HepG2 (cell line): ENCODE measurements at regions not wholly inside any gene's neighbourhood (a gene's known extent, or its start where the extent isn't known, plus 50 kb on each side); places are given as distances from the start of the nearest gene placed in this dataset.

ENCODE experiments used
- ATAC-seq: fragments of 200-7000 bp; cut with Tn5 transposase; 3 replicates; pipeline ENCODE4 v1.9.1; 2020; ENCODE audit warnings: mild to moderate bottlenecking, moderate library complexity
- BruUV-seq: library from RNA; stranded (reverse); fragments of 400-500 nt; replicated peaks from 2 replicates; lab custom pipeline; 2021; lab: Mats Ljungman, UMichigan
- CTCF ChIA-PET: fragments of 300-600 bp; formaldehyde crosslinking; extraction: SDS; loops from one replicate; lab custom pipeline; 2021; ENCODE audit warnings: low total read pairs, inconsistent platforms, low intra/inter-chr PET ratio; lab: Yijun Ruan, JAX
- POLR2A ChIA-PET: fragments of 350-600 bp; sonication (Branson Sonifier 250); formaldehyde crosslinking; loops from one replicate; lab custom pipeline; 2020; ENCODE audit warnings: antibody characterized with exemption, inconsistent platforms; lab: Yijun Ruan, JAX
- DNase-seq: peaks from one replicate; pipeline ENCODE4 v3.0.0-alpha.2; 2015; ENCODE audit warnings: low spot score
- FAIRE-seq: peaks from 3 replicates; lab custom pipeline; 2011; peaks lifted over from hg19 to GRCh38; lab: Jason Lieb, UNC
- H2AFZ ChIP-seq: one replicate; pipeline ENCODE4 v1.6.1; 2011; ENCODE audit warnings: low read length, inconsistent platforms
- H3K27ac ChIP-seq: fragments of 300-600 bp; 3 replicates; pipeline ENCODE4 v1.8.0; 2011; ENCODE audit warnings: mixed run types, mild to moderate bottlenecking, mixed read lengths, low read length, inconsistent platforms; ENCODE audit not compliant: insufficient read depth; ENCODE audit errors: extremely low read length
- H3K27me3 ChIP-seq, 2 experiments: fragments of 200-600 bp in 1 of 2; 2 replicates in 1 of 2; 3 replicates in 1 of 2; pipeline versions ENCODE4 v1.6.0 to v1.8.0; 2011; ENCODE audit warnings: low read length in 2 of 2, mild to moderate bottlenecking in 2 of 2, moderate library complexity in 2 of 2, inconsistent platforms in 1 of 2; ENCODE audit not compliant: insufficient read depth in 2 of 2, control insufficient read depth in 1 of 2
- H3K36me3 ChIP-seq, 2 experiments: fragments of 200-600 bp in 1 of 2; replicated peaks in 1 of 2; 2 replicates in 1 of 2; 3 replicates in 1 of 2; pipeline versions ENCODE4 v1.5.1 to v1.8.0; 2011; ENCODE audit warnings: low read length in 2 of 2, inconsistent platforms in 1 of 2; ENCODE audit not compliant: insufficient read depth in 2 of 2, control insufficient read depth in 1 of 2
- H3K4me1 ChIP-seq: 2 replicates; pipeline ENCODE4 v1.5.1; 2012; ENCODE audit warnings: low read length, inconsistent platforms; ENCODE audit not compliant: insufficient read depth
- H3K4me2 ChIP-seq: 2 replicates; pipeline ENCODE4 v1.6.0; 2011; ENCODE audit warnings: low read depth, low read length, inconsistent platforms
- H3K4me3 ChIP-seq, 3 experiments: fragments of 200-600 bp in 1 of 3; sonication (generic), shearing (Covaris generic) in 1 of 3; replicated peaks in 1 of 3; 2 replicates each; pipeline ENCODE4 v1.5.1; 2011 to 2016; ENCODE audit warnings: low read length in 3 of 3, inconsistent platforms in 2 of 3, low read depth in 2 of 3, mild to moderate bottlenecking in 2 of 3, control low read depth in 1 of 3, mixed read lengths in 1 of 3; ENCODE audit not compliant: insufficient read depth in 1 of 3
- H3K79me2 ChIP-seq: one replicate; pipeline ENCODE4 v1.6.1; 2011; ENCODE audit warnings: low read length, inconsistent platforms; ENCODE audit not compliant: insufficient read depth
- H3K9ac ChIP-seq: 2 replicates; pipeline ENCODE4 v1.6.0; 2011; ENCODE audit warnings: mild to moderate bottlenecking, low read depth, low read length, inconsistent platforms; ENCODE audit not compliant: insufficient read depth
- H3K9me3 ChIP-seq: 2 replicates; pipeline ENCODE4 v1.5.1; 2012; ENCODE audit warnings: mild to moderate bottlenecking, low read length
- H4K20me1 ChIP-seq: 2 replicates; pipeline ENCODE4 v1.6.0; 2011; ENCODE audit warnings: inconsistent platforms, mild to moderate bottlenecking, low read length, moderate library complexity; ENCODE audit not compliant: insufficient read depth
- BORCS8-MEF2B ChIP-seq: sonication (generic); formaldehyde crosslinking; IDR thresholded peaks from 2 replicates; pipeline ENCODE4 v1.8.0; 2022; ENCODE audit warnings: mild to moderate bottlenecking, missing genetic modification reagents
- RFX3 ChIP-seq: IDR thresholded peaks from 2 replicates; pipeline ENCODE4 v1.6.1; 2016; ENCODE audit warnings: missing biosample characterization, missing genetic modification reagents
- U2AF1 ChIP-seq: fragments of 200-400 bp; formaldehyde crosslinking; optimal IDR thresholded peaks from 2 replicates; pipeline ENCODE3; 2017; ENCODE audit warnings: mild to moderate bottlenecking, low read depth, low read length
- ZFY ChIP-seq: sonication (generic); formaldehyde crosslinking; IDR thresholded peaks from 2 replicates; pipeline ENCODE4 v1.4.0; 2020; ENCODE audit warnings: missing genetic modification reagents
- ZNF572 ChIP-seq: sonication (generic); formaldehyde crosslinking; IDR thresholded peaks from 2 replicates; pipeline ENCODE4 v1.5.1; 2020; ENCODE audit warnings: mild to moderate bottlenecking, missing genetic modification reagents
- ZNF589 ChIP-seq: sonication (generic); formaldehyde crosslinking; conservative IDR thresholded peaks from 2 replicates; pipeline ENCODE4 v1.8.0; 2022; ENCODE audit warnings: mild to moderate bottlenecking, moderate library complexity, missing genetic modification reagents
- ZNF720 ChIP-seq: sonication (generic); formaldehyde crosslinking; IDR thresholded peaks from 2 replicates; pipeline ENCODE4 v1.4.0; 2020; ENCODE audit warnings: missing genetic modification reagents
- WGBS: methylation state at CpG from one replicate; pipeline ENCODE4 v1.1.6; 2017; ENCODE audit warnings: low lambda C conversion rate; 5-methylcytosine and 5-hydroxymethylcytosine counted together
- in situ Hi-C: cut with HindIII; loops from 2 replicates; pipeline ENCODE4 v1.10.0; 2017; ENCODE audit warnings: low pct_unique_long_range_greater_than_20kb; ENCODE audit not compliant: extremely low pct_ligation_motif_present
- intact Hi-C: fragments of 100-400 bp; cut with micrococcal nuclease; formaldehyde crosslinking; loops from one replicate; pipeline ENCODE4 v1.10.0; 2022; ENCODE audit not compliant: unreplicated experiment
- TF ChIP-seq, protein P1 (sequence below): sonication (generic); formaldehyde crosslinking; IDR thresholded peaks from 2 replicates; pipeline ENCODE4 v1.4.0; 2020; ENCODE audit warnings: missing genetic modification reagents, borderline replicate concordance
- TF ChIP-seq, protein P2 (sequence below): sonication (generic); formaldehyde crosslinking; IDR thresholded peaks from 2 replicates; pipeline ENCODE4 v1.4.0; 2020; ENCODE audit warnings: low read depth, mild to moderate bottlenecking, missing genetic modification reagents
- TF ChIP-seq, protein P3 (sequence below): sonication (generic); formaldehyde crosslinking; IDR thresholded peaks from 2 replicates; pipeline ENCODE4 v1.8.0; 2022; ENCODE audit warnings: missing genetic modification reagents, mild to moderate bottlenecking, borderline replicate concordance
- TF ChIP-seq, protein P4 (sequence below): sonication (generic); formaldehyde crosslinking; IDR thresholded peaks from 2 replicates; pipeline ENCODE4 v1.4.0; 2020; ENCODE audit warnings: mild to moderate bottlenecking, missing genetic modification reagents

DNA sequence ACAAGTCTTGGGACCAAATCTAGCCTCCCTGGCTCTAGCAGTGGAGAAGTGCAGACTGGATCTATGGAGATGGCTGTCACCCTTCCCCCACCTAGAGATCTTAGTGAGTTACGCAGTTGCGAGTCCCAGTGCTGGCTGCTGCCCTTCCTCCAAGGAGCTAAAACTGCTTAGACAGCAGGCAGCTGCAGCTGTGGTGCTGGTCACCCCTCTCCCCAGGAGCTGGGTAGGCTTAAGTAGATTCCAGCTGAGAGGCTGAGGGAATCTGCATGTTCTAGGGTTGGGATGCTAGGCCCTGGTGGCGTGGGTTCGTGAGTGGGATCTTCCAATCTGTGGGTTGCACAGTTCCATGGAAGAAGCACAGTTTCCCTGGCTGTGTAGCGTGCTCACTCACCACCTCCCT lies 120.2 kb downstream of the SLC35B3 start:
- no peaks in the 10 kb centered on the region for H4K20me1 ChIP-seq
- POLR2A ChIA-PET: no interaction called here
- WGBS: 54% methylated on average over 4 of the region's 5 CpGs
- no peaks in the 10 kb centered on the region for H3K27me3 ChIP-seq
- no peaks in the 10 kb centered on the region for H3K79me2 ChIP-seq
- H3K9me3 ChIP-seq: no peaks in the 10 kb centered on the region
- H3K27ac ChIP-seq: no peak overlapping the region
- H3K36me3 ChIP-seq: no peaks in the 10 kb centered on the region
- intact Hi-C loops: no loop called here
- BruUV-seq: no TSS peak
- in situ Hi-C loops: no loop called here
- ATAC-seq (no peak), FAIRE-seq (no peak), DNase-seq (no peak)
- H3K4me1 ChIP-seq: no peaks in the 10 kb centered on the region
- H3K4me2 ChIP-seq: no peak overlapping the region
- TF ChIP-seq, protein P1, sequence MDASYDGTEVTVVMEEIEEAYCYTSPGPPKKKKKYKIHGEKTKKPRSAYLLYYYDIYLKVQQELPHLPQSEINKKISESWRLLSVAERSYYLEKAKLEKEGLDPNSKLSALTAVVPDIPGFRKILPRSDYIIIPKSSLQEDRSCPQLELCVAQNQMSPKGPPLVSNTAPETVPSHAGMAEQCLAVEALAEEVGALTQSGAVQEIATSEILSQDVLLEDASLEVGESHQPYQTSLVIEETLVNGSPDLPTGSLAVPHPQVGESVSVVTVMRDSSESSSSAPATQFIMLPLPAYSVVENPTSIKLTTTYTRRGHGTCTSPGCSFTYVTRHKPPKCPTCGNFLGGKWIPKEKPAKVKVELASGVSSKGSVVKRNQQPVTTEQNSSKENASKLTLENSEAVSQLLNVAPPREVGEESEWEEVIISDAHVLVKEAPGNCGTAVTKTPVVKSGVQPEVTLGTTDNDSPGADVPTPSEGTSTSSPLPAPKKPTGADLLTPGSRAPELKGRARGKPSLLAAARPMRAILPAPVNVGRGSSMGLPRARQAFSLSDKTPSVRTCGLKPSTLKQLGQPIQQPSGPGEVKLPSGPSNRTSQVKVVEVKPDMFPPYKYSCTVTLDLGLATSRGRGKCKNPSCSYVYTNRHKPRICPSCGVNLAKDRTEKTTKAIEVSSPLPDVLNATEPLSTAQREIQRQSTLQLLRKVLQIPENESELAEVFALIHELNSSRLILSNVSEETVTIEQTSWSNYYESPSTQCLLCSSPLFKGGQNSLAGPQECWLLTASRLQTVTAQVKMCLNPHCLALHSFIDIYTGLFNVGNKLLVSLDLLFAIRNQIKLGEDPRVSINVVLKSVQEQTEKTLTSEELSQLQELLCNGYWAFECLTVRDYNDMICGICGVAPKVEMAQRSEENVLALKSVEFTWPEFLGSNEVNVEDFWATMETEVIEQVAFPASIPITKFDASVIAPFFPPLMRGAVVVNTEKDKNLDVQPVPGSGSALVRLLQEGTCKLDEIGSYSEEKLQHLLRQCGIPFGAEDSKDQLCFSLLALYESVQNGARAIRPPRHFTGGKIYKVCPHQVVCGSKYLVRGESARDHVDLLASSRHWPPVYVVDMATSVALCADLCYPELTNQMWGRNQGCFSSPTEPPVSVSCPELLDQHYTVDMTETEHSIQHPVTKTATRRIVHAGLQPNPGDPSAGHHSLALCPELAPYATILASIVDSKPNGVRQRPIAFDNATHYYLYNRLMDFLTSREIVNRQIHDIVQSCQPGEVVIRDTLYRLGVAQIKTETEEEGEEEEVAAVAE (CRISPR knock-in tag): no peak
- TF ChIP-seq, protein P2, sequence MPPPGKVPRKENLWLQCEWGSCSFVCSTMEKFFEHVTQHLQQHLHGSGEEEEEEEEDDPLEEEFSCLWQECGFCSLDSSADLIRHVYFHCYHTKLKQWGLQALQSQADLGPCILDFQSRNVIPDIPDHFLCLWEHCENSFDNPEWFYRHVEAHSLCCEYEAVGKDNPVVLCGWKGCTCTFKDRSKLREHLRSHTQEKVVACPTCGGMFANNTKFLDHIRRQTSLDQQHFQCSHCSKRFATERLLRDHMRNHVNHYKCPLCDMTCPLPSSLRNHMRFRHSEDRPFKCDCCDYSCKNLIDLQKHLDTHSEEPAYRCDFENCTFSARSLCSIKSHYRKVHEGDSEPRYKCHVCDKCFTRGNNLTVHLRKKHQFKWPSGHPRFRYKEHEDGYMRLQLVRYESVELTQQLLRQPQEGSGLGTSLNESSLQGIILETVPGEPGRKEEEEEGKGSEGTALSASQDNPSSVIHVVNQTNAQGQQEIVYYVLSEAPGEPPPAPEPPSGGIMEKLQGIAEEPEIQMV (CRISPR knock-in tag): no peak
- TF ChIP-seq, protein P3, sequence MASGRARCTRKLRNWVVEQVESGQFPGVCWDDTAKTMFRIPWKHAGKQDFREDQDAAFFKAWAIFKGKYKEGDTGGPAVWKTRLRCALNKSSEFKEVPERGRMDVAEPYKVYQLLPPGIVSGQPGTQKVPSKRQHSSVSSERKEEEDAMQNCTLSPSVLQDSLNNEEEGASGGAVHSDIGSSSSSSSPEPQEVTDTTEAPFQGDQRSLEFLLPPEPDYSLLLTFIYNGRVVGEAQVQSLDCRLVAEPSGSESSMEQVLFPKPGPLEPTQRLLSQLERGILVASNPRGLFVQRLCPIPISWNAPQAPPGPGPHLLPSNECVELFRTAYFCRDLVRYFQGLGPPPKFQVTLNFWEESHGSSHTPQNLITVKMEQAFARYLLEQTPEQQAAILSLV (CRISPR knock-in tag): no peak
- TF ChIP-seq, protein P4, sequence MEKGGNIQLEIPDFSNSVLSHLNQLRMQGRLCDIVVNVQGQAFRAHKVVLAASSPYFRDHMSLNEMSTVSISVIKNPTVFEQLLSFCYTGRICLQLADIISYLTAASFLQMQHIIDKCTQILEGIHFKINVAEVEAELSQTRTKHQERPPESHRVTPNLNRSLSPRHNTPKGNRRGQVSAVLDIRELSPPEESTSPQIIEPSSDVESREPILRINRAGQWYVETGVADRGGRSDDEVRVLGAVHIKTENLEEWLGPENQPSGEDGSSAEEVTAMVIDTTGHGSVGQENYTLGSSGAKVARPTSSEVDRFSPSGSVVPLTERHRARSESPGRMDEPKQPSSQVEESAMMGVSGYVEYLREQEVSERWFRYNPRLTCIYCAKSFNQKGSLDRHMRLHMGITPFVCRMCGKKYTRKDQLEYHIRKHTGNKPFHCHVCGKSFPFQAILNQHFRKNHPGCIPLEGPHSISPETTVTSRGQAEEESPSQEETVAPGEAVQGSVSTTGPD (CRISPR knock-in tag): no peak
- TF ChIP-seq ZNF589 (CRISPR knock-in tag) (no peak), ZFY (CRISPR knock-in tag) (no peak), ZNF572 (no peak), BORCS8-MEF2B (CRISPR knock-in tag) (no peak), U2AF1 (no peak), RFX3 (CRISPR knock-in tag) (no peak), ZNF720 (CRISPR knock-in tag) (no peak)
- CTCF ChIA-PET: no interaction called here
- H3K4me3 ChIP-seq: no peak overlapping the region
- H3K9ac ChIP-seq: no peak overlapping the region
- H2AFZ ChIP-seq: no peak overlapping the region
